Gastroesophageal sphincter (tissue), 4 donors: ENCODE measurements at regions not wholly inside any gene's neighbourhood (a gene's known extent, or its start where the extent isn't known, plus 50 kb on each side); places are given as distances from the start of the nearest gene placed in this dataset.
"Not testable (repeated sequence)": the region's sequence is repeated elsewhere in the genome, so short reads cannot be mapped to it uniquely, and the experiment has no call there.

Source experiments
- ATAC-seq: fragments of 150-250 bp; one replicate; pipeline ENCODE4 v1.9.1; 2016; ENCODE audit warnings: mild to moderate bottlenecking, moderate library complexity
- H3K27ac ChIP-seq, 4 donors: fragments of 200-600 bp; sonication (generic) in 3 of 4; 1 replicate in 3 of 4; 2 replicates in 1 of 4; pipeline ENCODE4 v1.5.1; 2016 to 2019
- H3K27me3 ChIP-seq: fragments of 200-600 bp; sonication (generic); one replicate; pipeline ENCODE4 v1.5.1; 2019
- H3K36me3 ChIP-seq, 2 donors: fragments of 200-600 bp; sonication (generic); one replicate each; pipeline ENCODE4 v1.5.1; 2019; ENCODE audit warnings: control low read depth in 1 of 2
- H3K4me1 ChIP-seq, 3 donors: fragments of 200-600 bp; sonication (generic); 1 replicate in 2 of 3; 2 replicates in 1 of 3; pipeline ENCODE4 v1.5.1; 2016 to 2019; ENCODE audit warnings: control low read depth in 2 of 3
- H3K4me3 ChIP-seq, 2 donors: fragments of 200-600 bp; sonication (generic); one replicate each; pipeline ENCODE4 v1.5.1; 2019; ENCODE audit warnings: mild to moderate bottlenecking in 1 of 2, moderate library complexity in 1 of 2
- H3K9me3 ChIP-seq, 3 donors: fragments of 200-600 bp; sonication (generic); one replicate each; pipeline ENCODE4 v1.5.1; 2017 to 2019; ENCODE audit warnings: control low read depth in 2 of 3
- CTCF ChIP-seq, 4 experiments: fragments of 200-600 bp in 2 of 4; fragments of 450-650 bp in 2 of 4; sonication (generic) in 1 of 4; IDR thresholded peaks; one replicate each; pipeline ENCODE4 v1.5.1; 2017 to 2019; ENCODE audit warnings: antibody characterized with exemption in 4 of 4, mild to moderate bottlenecking in 2 of 4, moderate library complexity in 2 of 4
- EP300 ChIP-seq: sonication (generic); formaldehyde crosslinking; IDR thresholded peaks from one replicate; pipeline ENCODE4 v1.6.1; 2017; ENCODE audit warnings: antibody characterized with exemption, mild to moderate bottlenecking
- POLR2A ChIP-seq, 2 donors: fragments of 450-650 bp; IDR thresholded peaks; one replicate each; pipeline ENCODE4 v1.6.1; 2017; ENCODE audit warnings: antibody characterized with exemption in 2 of 2, mild to moderate bottlenecking in 2 of 2, moderate library complexity in 1 of 2
- POLR2AphosphoS5 ChIP-seq: sonication (generic); formaldehyde crosslinking; IDR thresholded peaks from one replicate; pipeline ENCODE4 v1.6.1; 2017; ENCODE audit warnings: antibody characterized with exemption
- WGBS, 2 donors: methylation state at CpG; one replicate each; pipeline ENCODE4 v1.1.5; 2018; ENCODE audit warnings: low coverage in 1 of 2; 5-methylcytosine and 5-hydroxymethylcytosine counted together

- no peak for ATAC-seq
- 70 to 72% methylated on average over 4 of the region's 4 CpGs for whole genome bisulfite sequencing, 2 donors
Measured at GRCh38 chr12:73124480-73124879, 852.3 kb downstream of the TRHDE start.

GRCh38 chr12:73125148-73125547 lies 853.0 kb downstream of the TRHDE start:
- Histone ChIP-seq H3K4me3 (no peak overlapping the region), H3K27me3 (no peaks in the 10 kb centered on the region), H3K36me3 (no peaks in the 10 kb centered on the region), H3K9me3 (no peaks in the 10 kb centered on the region), H3K4me1 (no peaks in the 10 kb centered on the region), H3K27ac (no peak overlapping the region)
- no peak for ATAC-seq
- TF ChIP-seq POLR2A (IDR thresholded peaks at IDR 0.05) = no peak
- TF ChIP-seq EP300 = no peak

More at GRCh38 chr12:73124480-73124879, 852.3 kb downstream of the TRHDE start:
- no peak for TF ChIP-seq CTCF (IDR thresholded peaks at IDR 0.05)
- TF ChIP-seq POLR2A (IDR thresholded peaks at IDR 0.05) = no peak
- no peak for TF ChIP-seq EP300
- TF ChIP-seq POLR2AphosphoS5 = no peak
- H3K4me3 ChIP-seq = no peak overlapping the region
- no peaks in the 10 kb centered on the region for H3K36me3 ChIP-seq
- H3K4me1 ChIP-seq = no peaks in the 10 kb centered on the region
- H3K9me3 ChIP-seq = no peaks in the 10 kb centered on the region
- no peaks in the 10 kb centered on the region for H3K27me3 ChIP-seq
- H3K27ac ChIP-seq = no peak overlapping the region

- TF ChIP-seq EP300 = no peak
- no peak for TF ChIP-seq POLR2AphosphoS5
- TF ChIP-seq CTCF (IDR thresholded peaks at IDR 0.05) = no peak
- no peak for TF ChIP-seq POLR2A (IDR thresholded peaks at IDR 0.05)
- Histone ChIP-seq H3K4me3 (no peak overlapping the region), H3K27ac (no peak overlapping the region), H3K9me3 (no peaks in the 10 kb centered on the region), H3K27me3 (no peaks in the 10 kb centered on the region), H3K4me1 (no peaks in the 10 kb centered on the region), H3K36me3 (no peaks in the 10 kb centered on the region)
- WGBS, 2 donors = 39 to 93% methylated on average over 3 to 5 of the region's 5 CpGs
- no peak for ATAC-seq
Measured at GRCh38 chr12:73136386-73136785, 864.2 kb downstream of the TRHDE start.

- WGBS, 2 donors = 74 to 100% methylated on average over 1 to 2 of the region's 2 CpGs
- ATAC-seq, H3K4me1 ChIP-seq, H3K4me3 ChIP-seq, H3K36me3 ChIP-seq, H3K27ac ChIP-seq, H3K9me3 ChIP-seq, H3K27me3 ChIP-seq: not testable (repeated sequence)
Measured at GRCh38 chr12:73139642-73140041, 867.5 kb downstream of the TRHDE start.

GRCh38 chr12:73158341-73158740 lies 886.2 kb downstream of the TRHDE start:
- no peak for TF ChIP-seq POLR2AphosphoS5
- no peak for TF ChIP-seq POLR2A (IDR thresholded peaks at IDR 0.05)
- TF ChIP-seq CTCF (IDR thresholded peaks at IDR 0.05) = no peak
- no peak for TF ChIP-seq EP300

GRCh38 chr12:73159954-73160353 lies 887.8 kb downstream of the TRHDE start:
- no peak for ATAC-seq
- no peaks in the 10 kb centered on the region for H3K4me1 ChIP-seq
- H3K36me3 ChIP-seq = no peaks in the 10 kb centered on the region
- H3K27me3 ChIP-seq = no peaks in the 10 kb centered on the region
- no peak for TF ChIP-seq POLR2A (IDR thresholded peaks at IDR 0.05)
- TF ChIP-seq POLR2AphosphoS5 = no peak
- no peak for TF ChIP-seq CTCF (IDR thresholded peaks at IDR 0.05)
- TF ChIP-seq EP300 = no peak
- no peak overlapping the region for H3K27ac ChIP-seq
- no peak overlapping the region for H3K4me3 ChIP-seq
- H3K9me3 ChIP-seq = no peaks in the 10 kb centered on the region

More at GRCh38 chr12:73158341-73158740, 886.2 kb downstream of the TRHDE start:
- Histone ChIP-seq H3K27me3 (no peaks in the 10 kb centered on the region), H3K4me3 (no peak overlapping the region), H3K4me1 (no peaks in the 10 kb centered on the region), H3K9me3 (no peaks in the 10 kb centered on the region), H3K36me3 (no peaks in the 10 kb centered on the region), H3K27ac (no peak overlapping the region)
- no peak for ATAC-seq
